ENCODE measurements at regions not wholly inside any gene's neighbourhood (a gene's known extent, or its start where the extent isn't known, plus 50 kb on each side); places are given as distances from the start of the nearest gene placed in this dataset.

GRCh38 chr4:129393976-129394375 lies 298.0 kb downstream of the C4orf33 start:
- no peaks in the 10 kb centered on the region for H3K79me2 ChIP-seq (ENCODE audit: insufficient read depth, low read length)
- H3K4me3 ChIP-seq (ENCODE audit: low read depth in 1 of 2, low read length in 2 of 2): no peak overlapping the region
- no peaks in the 10 kb centered on the region for H4K20me1 ChIP-seq (ENCODE audit: insufficient read depth, low read length)
- no peak for ATAC-seq (ENCODE audit: insufficient read depth, low read depth)
- TF ChIP-seq, protein P1, sequence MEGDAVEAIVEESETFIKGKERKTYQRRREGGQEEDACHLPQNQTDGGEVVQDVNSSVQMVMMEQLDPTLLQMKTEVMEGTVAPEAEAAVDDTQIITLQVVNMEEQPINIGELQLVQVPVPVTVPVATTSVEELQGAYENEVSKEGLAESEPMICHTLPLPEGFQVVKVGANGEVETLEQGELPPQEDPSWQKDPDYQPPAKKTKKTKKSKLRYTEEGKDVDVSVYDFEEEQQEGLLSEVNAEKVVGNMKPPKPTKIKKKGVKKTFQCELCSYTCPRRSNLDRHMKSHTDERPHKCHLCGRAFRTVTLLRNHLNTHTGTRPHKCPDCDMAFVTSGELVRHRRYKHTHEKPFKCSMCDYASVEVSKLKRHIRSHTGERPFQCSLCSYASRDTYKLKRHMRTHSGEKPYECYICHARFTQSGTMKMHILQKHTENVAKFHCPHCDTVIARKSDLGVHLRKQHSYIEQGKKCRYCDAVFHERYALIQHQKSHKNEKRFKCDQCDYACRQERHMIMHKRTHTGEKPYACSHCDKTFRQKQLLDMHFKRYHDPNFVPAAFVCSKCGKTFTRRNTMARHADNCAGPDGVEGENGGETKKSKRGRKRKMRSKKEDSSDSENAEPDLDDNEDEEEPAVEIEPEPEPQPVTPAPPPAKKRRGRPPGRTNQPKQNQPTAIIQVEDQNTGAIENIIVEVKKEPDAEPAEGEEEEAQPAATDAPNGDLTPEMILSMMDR (IDR thresholded peaks at IDR 0.05; ENCODE audit: borderline replicate concordance, extremely low read depth, low read length, poor library complexity, severe bottlenecking): no peak
- TF ChIP-seq EZH2 (IDR thresholded peaks at IDR 0.05; ENCODE audit: borderline replicate concordance, low read depth, low read length, severe bottlenecking): no peak
- no peaks in the 10 kb centered on the region for H3K4me1 ChIP-seq (ENCODE audit: insufficient read depth, low read length)
- H2AFZ ChIP-seq (ENCODE audit: low read depth, low read length): no peak overlapping the region
- peaks cover 20% of the 10 kb centered on the region for H3K9me3 ChIP-seq (ENCODE audit: insufficient read depth, low read length, severe bottlenecking)
- H3K27me3 ChIP-seq (ENCODE audit: insufficient read depth, low read length, poor library complexity): no peaks in the 10 kb centered on the region
- no peak for DNase-seq
- H3K27ac ChIP-seq (ENCODE audit: low read length): no peak overlapping the region
- H3K9ac ChIP-seq (ENCODE audit: low read depth, low read length): no peak overlapping the region
- no peak overlapping the region for H3K4me2 ChIP-seq (ENCODE audit: insufficient read depth, low read length)
- H3K36me3 ChIP-seq (ENCODE audit: insufficient read depth, low read length): no peaks in the 10 kb centered on the region

DNA sequence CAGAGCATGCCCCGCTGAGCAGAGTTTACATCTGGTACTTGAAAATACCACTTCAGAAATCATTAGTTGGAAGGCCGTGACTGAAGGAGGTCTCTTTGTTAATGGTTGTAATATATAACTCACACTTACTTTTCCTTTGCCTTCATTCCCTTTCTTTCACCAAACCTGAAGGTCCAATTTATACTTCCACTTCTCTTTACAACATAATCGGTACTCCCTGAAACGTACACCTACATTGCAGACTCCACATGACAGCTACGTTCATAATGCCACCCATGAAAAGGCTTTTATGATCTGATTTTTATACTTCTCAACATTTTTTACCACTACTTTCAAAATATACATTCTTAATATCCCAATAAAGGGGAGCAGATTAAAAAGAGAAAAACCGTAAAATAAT lies 298.7 kb downstream of the C4orf33 start:
- Histone ChIP-seq H2AFZ (ENCODE audit: low read depth, low read length) (no peak overlapping the region), H3K9ac (ENCODE audit: low read depth, low read length) (no peak overlapping the region), H3K36me3 (ENCODE audit: insufficient read depth, low read length) (no peaks in the 10 kb centered on the region), H3K79me2 (ENCODE audit: insufficient read depth, low read length) (no peaks in the 10 kb centered on the region), H3K4me3 (ENCODE audit: low read depth in 1 of 2, low read length in 2 of 2) (no peak overlapping the region), H3K4me1 (ENCODE audit: insufficient read depth, low read length) (no peaks in the 10 kb centered on the region), H3K27ac (ENCODE audit: low read length) (no peak overlapping the region), H3K4me2 (ENCODE audit: insufficient read depth, low read length) (no peak overlapping the region), H4K20me1 (ENCODE audit: insufficient read depth, low read length) (no peaks in the 10 kb centered on the region), H3K27me3 (ENCODE audit: insufficient read depth, low read length, poor library complexity) (no peaks in the 10 kb centered on the region), H3K9me3 (ENCODE audit: insufficient read depth, low read length, severe bottlenecking) (peaks cover 23% of the 10 kb centered on the region)
- DNase-seq: no peak
- TF ChIP-seq, protein P1 (IDR thresholded peaks at IDR 0.05; ENCODE audit: borderline replicate concordance, extremely low read depth, low read length, poor library complexity, severe bottlenecking): no peak
- no peak for TF ChIP-seq EZH2 (IDR thresholded peaks at IDR 0.05; ENCODE audit: borderline replicate concordance, low read depth, low read length, severe bottlenecking)
- no peak for ATAC-seq (ENCODE audit: insufficient read depth, low read depth)

GRCh38 chr4:129403848-129404247 lies 307.9 kb downstream of the C4orf33 start:
- no peak overlapping the region for H3K4me3 ChIP-seq (ENCODE audit: low read depth in 1 of 2, low read length in 2 of 2)
- H3K36me3 ChIP-seq (ENCODE audit: insufficient read depth, low read length): no peaks in the 10 kb centered on the region
- peaks cover 5% of the 10 kb centered on the region for H3K9me3 ChIP-seq (ENCODE audit: insufficient read depth, low read length, severe bottlenecking)
- H3K79me2 ChIP-seq (ENCODE audit: insufficient read depth, low read length): no peaks in the 10 kb centered on the region
- no peaks in the 10 kb centered on the region for H4K20me1 ChIP-seq (ENCODE audit: insufficient read depth, low read length)
- no peak overlapping the region for H3K4me2 ChIP-seq (ENCODE audit: insufficient read depth, low read length)
- H3K9ac ChIP-seq (ENCODE audit: low read depth, low read length): no peak overlapping the region
- no peaks in the 10 kb centered on the region for H3K4me1 ChIP-seq (ENCODE audit: insufficient read depth, low read length)
- no peaks in the 10 kb centered on the region for H3K27me3 ChIP-seq (ENCODE audit: insufficient read depth, low read length, poor library complexity)
- ATAC-seq (ENCODE audit: insufficient read depth, low read depth) (no peak), DNase-seq (no peak)
- TF ChIP-seq, protein P1 (IDR thresholded peaks at IDR 0.05; ENCODE audit: borderline replicate concordance, extremely low read depth, low read length, poor library complexity, severe bottlenecking): no peak
- TF ChIP-seq EZH2 (IDR thresholded peaks at IDR 0.05; ENCODE audit: borderline replicate concordance, low read depth, low read length, severe bottlenecking): no peak
- H3K27ac ChIP-seq (ENCODE audit: low read length): no peak overlapping the region
- H2AFZ ChIP-seq (ENCODE audit: low read depth, low read length): no peak overlapping the region

GRCh38 chr4:129410115-129410514 lies 314.2 kb downstream of the C4orf33 start:
- Histone ChIP-seq H3K9ac (ENCODE audit: low read depth, low read length) (no peak overlapping the region), H2AFZ (ENCODE audit: low read depth, low read length) (no peak overlapping the region), H3K27ac (ENCODE audit: low read length) (no peak overlapping the region), H3K4me2 (ENCODE audit: insufficient read depth, low read length) (no peak overlapping the region), H3K36me3 (ENCODE audit: insufficient read depth, low read length) (no peaks in the 10 kb centered on the region), H3K27me3 (ENCODE audit: insufficient read depth, low read length, poor library complexity) (no peaks in the 10 kb centered on the region), H3K4me1 (ENCODE audit: insufficient read depth, low read length) (no peaks in the 10 kb centered on the region), H3K4me3 (ENCODE audit: low read depth in 1 of 2, low read length in 2 of 2) (no peak overlapping the region), H3K79me2 (ENCODE audit: insufficient read depth, low read length) (no peaks in the 10 kb centered on the region), H3K9me3 (ENCODE audit: insufficient read depth, low read length, severe bottlenecking) (no peaks in the 10 kb centered on the region), H4K20me1 (ENCODE audit: insufficient read depth, low read length) (no peaks in the 10 kb centered on the region)
- TF ChIP-seq EZH2 (IDR thresholded peaks at IDR 0.05; ENCODE audit: borderline replicate concordance, low read depth, low read length, severe bottlenecking): no peak
- TF ChIP-seq, protein P1 (IDR thresholded peaks at IDR 0.05; ENCODE audit: borderline replicate concordance, extremely low read depth, low read length, poor library complexity, severe bottlenecking): no peak
- ATAC-seq (ENCODE audit: insufficient read depth, low read depth): no peak
- no peak for DNase-seq

Measured in DND-41 (cell line).